Dedifferentiated amniotic fluid mesenchymal stem cell (primary cell): ENCODE measurements at regions not wholly inside any gene's neighbourhood (a gene's known extent, or its start where the extent isn't known, plus 50 kb on each side); places are given as distances from the start of the nearest gene placed in this dataset.

ENCODE experiments used
- DNase-seq: peaks from one replicate; pipeline ENCODE4 v3.0.0-alpha.2; 2016; ENCODE audit errors: extremely low spot score

GRCh38 chr12:75840994-75841355 is 190.6 kb downstream of the PHLDA1 start:
- no peak for DNase-seq

GRCh38 chr12:75838309-75838708 is 193.3 kb downstream of the PHLDA1 start:
- DNase-seq = no peak

- DNase-seq = no peak
Observed at GRCh38 chr12:75837700-75838099, 193.9 kb downstream of the PHLDA1 start.

DNA sequence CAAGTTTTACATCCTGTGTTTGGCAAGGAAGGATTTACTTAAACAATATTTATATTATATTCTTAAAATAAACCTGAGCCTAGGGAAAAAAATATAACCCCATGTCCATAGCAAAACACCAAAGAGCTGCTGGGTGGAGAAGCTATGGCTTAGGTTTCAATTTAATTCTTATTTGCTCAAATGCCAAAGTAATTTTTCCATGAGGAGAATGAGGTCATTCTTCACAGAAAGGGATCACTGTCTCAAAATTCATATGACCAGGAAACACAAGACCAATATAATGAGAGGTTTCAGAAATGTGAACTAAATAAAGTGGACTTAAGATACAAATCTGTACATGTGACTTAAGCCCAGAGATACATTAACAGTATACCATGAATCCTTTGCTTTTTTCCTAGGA is 195.0 kb downstream of the PHLDA1 start:
- peak; percentile 58 for DNase-seq

GRCh38 chr12:75834591-75834990 is 197.0 kb downstream of the PHLDA1 start:
- no peak for DNase-seq

- no peak for DNase-seq
Observed at GRCh38 chr12:75833268-75833667, 198.3 kb downstream of the PHLDA1 start.

DNA sequence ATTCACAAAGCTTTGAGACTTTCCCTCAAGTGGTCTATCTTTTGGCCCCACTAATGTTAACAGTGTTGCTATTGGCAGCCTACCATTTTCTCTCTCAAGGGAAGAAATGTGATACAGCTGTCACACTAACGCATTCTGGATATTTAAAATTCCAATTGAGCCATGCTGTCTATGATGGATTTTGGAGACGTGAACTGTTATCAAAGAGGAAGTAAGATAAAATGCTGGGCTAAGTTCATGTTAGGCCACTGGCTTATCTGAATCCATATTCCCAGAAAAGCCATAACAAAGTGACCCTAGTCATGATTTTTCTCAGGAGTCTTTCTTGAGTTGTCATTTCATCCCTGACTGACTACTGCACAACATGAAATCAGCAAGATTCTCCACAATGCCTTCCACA is 200.2 kb downstream of the PHLDA1 start:
- DNase-seq = no peak

- DNase-seq = no peak
Observed at GRCh38 chr12:75827061-75827460, 204.5 kb downstream of the PHLDA1 start.

GRCh38 chr12:75825686-75826085 is 205.9 kb downstream of the PHLDA1 start:
- DNase-seq = no peak

DNA sequence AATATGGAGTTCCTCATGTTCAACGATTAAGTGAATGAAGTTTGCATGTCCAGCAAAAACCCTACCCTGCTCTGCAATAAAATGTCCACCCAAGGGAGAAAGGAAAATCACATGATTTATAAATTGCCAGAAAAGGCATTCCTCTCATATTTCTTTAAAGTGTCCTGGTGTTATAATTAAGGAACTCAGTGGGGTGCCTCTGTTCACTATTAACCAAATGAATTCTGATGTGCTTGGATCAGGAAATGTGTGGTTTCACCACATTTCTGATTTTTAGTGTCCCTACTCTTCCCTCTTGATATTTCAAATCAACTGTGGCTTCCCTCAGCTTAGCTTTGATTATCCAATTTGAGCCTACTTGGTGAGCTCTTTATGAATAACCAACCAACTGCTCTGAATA is 208.1 kb downstream of the PHLDA1 start:
- no peak for DNase-seq

DNA sequence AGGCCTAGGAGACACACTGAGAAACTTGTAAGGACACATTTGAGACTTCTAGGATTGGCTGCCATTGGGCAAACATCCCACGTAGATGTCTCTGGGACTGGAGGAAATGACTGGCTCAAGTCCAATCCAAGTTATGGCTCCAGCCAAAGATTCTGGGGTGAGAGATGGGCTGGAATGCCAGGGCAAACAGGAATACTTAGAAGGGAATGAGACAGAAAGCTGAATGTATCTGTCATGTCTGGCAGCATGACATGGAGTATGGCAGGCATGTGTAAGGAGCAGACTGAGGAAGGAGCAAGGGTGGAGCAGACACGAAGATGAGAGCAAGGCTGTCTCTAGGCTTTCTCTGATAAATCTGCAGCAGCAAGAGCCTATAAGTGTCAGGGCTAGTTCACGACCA is 209.2 kb downstream of the PHLDA1 start:
- no peak for DNase-seq

DNA sequence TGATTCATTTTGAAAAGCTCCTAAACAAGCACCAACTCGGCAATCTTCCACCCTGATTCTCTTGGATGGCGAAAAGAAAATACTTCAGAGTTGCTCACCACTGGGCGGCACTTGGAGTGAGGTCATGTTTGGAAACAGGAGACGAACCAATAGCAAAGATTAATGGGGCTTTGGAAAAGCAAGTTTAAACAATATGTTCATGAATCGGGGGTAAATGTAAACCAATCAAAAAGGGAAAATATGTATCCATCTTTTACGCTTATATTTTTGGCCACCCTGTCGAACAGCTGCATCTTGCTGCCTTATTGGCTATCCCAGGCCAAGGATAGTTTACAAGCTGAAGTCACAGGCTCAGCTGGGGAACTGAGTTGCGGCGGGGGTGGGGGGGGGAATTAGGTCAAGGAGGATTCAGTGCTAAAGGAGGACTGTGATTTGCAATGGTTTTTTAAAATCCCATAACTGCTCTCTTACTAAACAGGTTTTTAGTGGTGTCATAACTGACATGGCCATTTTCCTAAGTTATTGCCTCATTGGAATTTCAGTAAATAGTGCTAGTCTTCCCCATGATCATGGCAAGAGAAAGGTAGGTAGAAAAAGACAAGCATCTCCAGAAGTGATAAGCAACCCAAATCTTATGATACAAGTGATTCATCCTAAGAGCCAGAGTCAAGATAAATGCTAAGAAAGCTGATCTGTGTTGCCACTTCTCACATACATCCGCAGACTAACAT is 210.6 kb downstream of the PHLDA1 start:
- no peak for DNase-seq

DNA sequence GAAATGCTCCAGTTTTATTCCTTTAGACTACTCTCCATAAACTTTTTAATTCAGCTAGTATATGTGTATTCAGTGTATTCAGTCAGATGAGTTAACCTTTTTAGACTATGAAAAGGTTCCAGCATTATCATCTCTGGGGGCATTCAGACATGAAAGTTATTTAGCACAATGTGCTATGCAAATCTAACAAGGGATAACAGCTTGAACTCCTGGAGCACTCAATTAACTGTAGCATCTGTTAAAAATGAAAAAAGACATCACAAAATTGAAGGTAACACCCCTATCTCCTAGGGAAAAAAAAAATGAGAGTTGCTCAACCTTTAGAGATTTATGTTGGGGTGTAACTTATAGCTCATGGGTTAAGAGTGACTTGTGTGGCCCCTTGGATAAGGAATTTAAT is 211.5 kb downstream of the PHLDA1 start:
- DNase-seq = no peak

- no peak for DNase-seq
Observed at GRCh38 chr12:75819512-75819911, 212.1 kb downstream of the PHLDA1 start.

- DNase-seq = no peak
Observed at GRCh38 chr12:75818863-75819262, 212.7 kb downstream of the PHLDA1 start.

DNA sequence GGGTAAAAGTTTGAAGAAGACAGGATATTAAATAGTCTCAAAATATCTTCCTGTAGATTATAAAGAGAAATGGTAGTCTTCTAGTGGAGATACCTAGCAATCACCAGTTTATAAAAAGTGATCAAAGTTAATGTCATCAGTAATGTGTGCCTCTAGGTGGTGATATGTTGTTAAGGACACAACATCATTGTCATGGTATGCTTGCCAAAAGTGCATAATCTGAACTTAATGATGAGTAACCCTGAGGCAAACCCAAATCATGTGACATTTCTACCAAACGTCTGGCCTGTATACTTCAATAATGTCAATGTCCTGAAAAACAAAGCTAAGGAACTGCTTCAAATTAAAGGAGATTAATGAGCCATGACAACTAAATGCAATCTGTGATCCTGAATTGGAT is 214.7 kb downstream of the PHLDA1 start:
- no peak for DNase-seq

- no peak for DNase-seq
Observed at GRCh38 chr12:75815756-75816155, 215.8 kb downstream of the PHLDA1 start.

- peak; percentile 93 for DNase-seq
Observed at GRCh38 chr12:75814851-75815754, 216.5 kb downstream of the PHLDA1 start.

- no peak for DNase-seq
Observed at GRCh38 chr12:75813072-75813471, 218.5 kb downstream of the PHLDA1 start.

GRCh38 chr12:75812271-75813018 is 219.1 kb downstream of the PHLDA1 start:
- DNase-seq = peak; percentile 84

DNA sequence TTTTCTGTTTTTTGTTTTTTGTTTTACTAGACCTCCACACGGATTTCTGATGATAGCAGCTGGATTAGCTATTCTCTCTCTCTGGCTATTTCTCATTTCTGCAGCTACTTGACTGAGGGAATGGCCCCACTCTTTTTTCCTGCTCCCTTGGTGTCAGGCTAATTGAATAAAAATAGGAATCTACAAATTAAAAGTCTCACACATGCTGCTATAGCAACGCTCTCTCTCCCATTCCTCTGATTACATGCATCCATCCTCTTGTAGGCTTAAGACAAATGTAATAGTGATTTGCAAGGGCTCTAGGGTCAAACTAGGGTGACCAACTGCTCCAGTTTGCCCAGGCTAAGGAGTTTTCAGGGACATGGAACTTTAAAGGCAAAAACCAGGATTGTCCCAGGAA is 221.8 kb downstream of the PHLDA1 start:
- no peak for DNase-seq

- DNase-seq = no peak
Observed at GRCh38 chr12:75807494-75807893, 224.1 kb downstream of the PHLDA1 start.
